ENCODE measurements at regions not wholly inside any gene's neighbourhood (a gene's known extent, or its start where the extent isn't known, plus 50 kb on each side); places are given as distances from the start of the nearest gene placed in this dataset.

DNA sequence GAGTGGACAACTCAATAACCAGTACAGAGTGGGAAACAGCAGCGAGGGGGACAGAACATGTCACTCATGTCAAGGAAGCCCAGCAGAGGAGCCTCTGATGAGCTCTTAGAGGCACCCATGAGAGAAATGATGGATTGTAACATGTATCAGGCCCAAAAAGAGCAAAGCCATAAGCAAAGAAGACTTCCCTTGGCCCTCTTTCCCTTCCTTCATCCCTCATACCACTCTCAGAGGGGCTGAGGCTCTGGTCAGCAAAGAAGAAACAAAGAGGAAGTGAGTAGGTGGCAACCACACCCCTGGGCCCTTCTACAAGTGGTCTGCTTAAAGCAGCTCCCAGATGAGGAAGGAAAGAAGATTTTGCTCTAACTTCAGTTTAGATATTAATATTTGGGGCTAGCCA, 112.8 kb downstream of the CDC42EP3 start:
- Histone ChIP-seq H3K27ac (ENCODE audit: low read length) (no peak overlapping the region), H3K36me3 (ENCODE audit: low read depth, low read length) (no peaks in the 10 kb centered on the region), H3K27me3 (ENCODE audit: low read length) (no peaks in the 10 kb centered on the region), H3K9me3 (ENCODE audit: low read length) (no peaks in the 10 kb centered on the region), H3K4me1 (ENCODE audit: insufficient read depth, low read length) (peaks cover 27% of the 10 kb centered on the region), H3K4me2 (ENCODE audit: low read length) (no peak overlapping the region), H3K79me2 (ENCODE audit: low read length) (no peaks in the 10 kb centered on the region), H3K9ac (ENCODE audit: low read length) (no peak overlapping the region), H3F3A (ENCODE audit: low read length, unreplicated experiment) (peaks cover 5% of the 10 kb centered on the region), H4K20me1 (ENCODE audit: low read length) (no peaks in the 10 kb centered on the region), H3K9me2 (replicated peaks; ENCODE audit: low read length) (no peaks in the 10 kb centered on the region), H2AFZ (ENCODE audit: low read length) (no peak overlapping the region), H3K4me3 (ENCODE audit: low read length) (no peak overlapping the region)
- no TSS peak for BruUV-seq (replicated peaks)
- ATAC-seq (no peak), DNase-seq (no peak)
- POLR2A ChIA-PET (ENCODE audit: unreplicated experiment): no interaction called here
- CTCF ChIA-PET: no interaction called here
- TF ChIP-seq, protein P1, sequence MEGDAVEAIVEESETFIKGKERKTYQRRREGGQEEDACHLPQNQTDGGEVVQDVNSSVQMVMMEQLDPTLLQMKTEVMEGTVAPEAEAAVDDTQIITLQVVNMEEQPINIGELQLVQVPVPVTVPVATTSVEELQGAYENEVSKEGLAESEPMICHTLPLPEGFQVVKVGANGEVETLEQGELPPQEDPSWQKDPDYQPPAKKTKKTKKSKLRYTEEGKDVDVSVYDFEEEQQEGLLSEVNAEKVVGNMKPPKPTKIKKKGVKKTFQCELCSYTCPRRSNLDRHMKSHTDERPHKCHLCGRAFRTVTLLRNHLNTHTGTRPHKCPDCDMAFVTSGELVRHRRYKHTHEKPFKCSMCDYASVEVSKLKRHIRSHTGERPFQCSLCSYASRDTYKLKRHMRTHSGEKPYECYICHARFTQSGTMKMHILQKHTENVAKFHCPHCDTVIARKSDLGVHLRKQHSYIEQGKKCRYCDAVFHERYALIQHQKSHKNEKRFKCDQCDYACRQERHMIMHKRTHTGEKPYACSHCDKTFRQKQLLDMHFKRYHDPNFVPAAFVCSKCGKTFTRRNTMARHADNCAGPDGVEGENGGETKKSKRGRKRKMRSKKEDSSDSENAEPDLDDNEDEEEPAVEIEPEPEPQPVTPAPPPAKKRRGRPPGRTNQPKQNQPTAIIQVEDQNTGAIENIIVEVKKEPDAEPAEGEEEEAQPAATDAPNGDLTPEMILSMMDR (conservative IDR thresholded peaks at IDR 0.05; ENCODE audit: low read depth, low read length): no peak
- no peak for TF ChIP-seq EZH2phosphoT487 (IDR thresholded peaks at IDR 0.05; ENCODE audit: borderline replicate concordance, low read length)
- TF ChIP-seq EZH2 (IDR thresholded peaks at IDR 0.05; ENCODE audit: low read length, unreplicated experiment): no peak
- intact Hi-C loops (cut with micrococcal nuclease): no loop called here

DNA sequence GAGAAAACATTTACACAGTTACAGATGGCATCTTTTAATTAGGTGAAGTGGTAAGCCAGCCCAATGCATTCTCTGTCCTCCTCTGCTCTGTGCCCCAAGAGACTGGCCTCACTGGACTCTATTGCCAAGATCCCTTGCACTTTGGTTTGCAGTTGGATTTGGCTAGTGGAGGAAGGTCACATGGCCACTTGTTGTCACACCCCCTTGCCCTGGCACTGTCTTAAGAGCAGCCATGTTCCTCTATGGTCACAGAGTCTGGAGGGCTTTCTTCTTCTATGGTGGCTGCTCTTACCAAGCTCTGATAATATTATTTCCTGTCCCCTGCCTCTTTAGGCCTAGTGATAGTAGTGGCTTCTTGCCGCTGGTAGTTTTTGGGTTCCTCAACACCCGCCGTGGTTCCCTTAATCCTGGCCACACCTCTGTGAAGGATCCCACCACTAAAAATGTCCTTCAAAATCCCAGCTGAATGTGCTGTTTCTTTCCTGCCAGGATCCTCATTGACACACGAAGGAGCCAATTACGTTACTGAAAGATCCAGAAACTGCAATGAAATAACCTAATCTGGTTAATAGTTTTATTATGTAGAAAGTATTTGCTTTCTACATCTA, 111.1 kb downstream of the CDC42EP3 start:
- no peaks in the 10 kb centered on the region for H4K20me1 ChIP-seq (ENCODE audit: low read length)
- H3K79me2 ChIP-seq (ENCODE audit: low read length): no peaks in the 10 kb centered on the region
- no peak overlapping the region for H3K9ac ChIP-seq (ENCODE audit: low read length)
- ATAC-seq (no peak), DNase-seq (no peak)
- no peak for TF ChIP-seq EZH2phosphoT487 (IDR thresholded peaks at IDR 0.05; ENCODE audit: borderline replicate concordance, low read length)
- TF ChIP-seq EZH2 (IDR thresholded peaks at IDR 0.05; ENCODE audit: low read length, unreplicated experiment): no peak
- TF ChIP-seq, protein P1 (conservative IDR thresholded peaks at IDR 0.05; ENCODE audit: low read depth, low read length): no peak
- peaks cover 5% of the 10 kb centered on the region for H3F3A ChIP-seq (ENCODE audit: low read length, unreplicated experiment)
- H3K9me2 ChIP-seq (replicated peaks; ENCODE audit: low read length): no peaks in the 10 kb centered on the region
- no TSS peak for BruUV-seq (replicated peaks)
- no peak overlapping the region for H3K4me2 ChIP-seq (ENCODE audit: low read length)
- H3K4me1 ChIP-seq (ENCODE audit: insufficient read depth, low read length): peaks cover 27% of the 10 kb centered on the region
- H3K27me3 ChIP-seq (ENCODE audit: low read length): no peaks in the 10 kb centered on the region
- CTCF ChIA-PET: no interaction called here
- no peak overlapping the region for H2AFZ ChIP-seq (ENCODE audit: low read length)
- POLR2A ChIA-PET (ENCODE audit: unreplicated experiment): no interaction called here
- intact Hi-C loops (cut with micrococcal nuclease): no loop called here
- H3K4me3 ChIP-seq (ENCODE audit: low read length): no peak overlapping the region
- H3K27ac ChIP-seq (ENCODE audit: low read length): no peak overlapping the region
- H3K36me3 ChIP-seq (ENCODE audit: low read depth, low read length): no peaks in the 10 kb centered on the region
- no peaks in the 10 kb centered on the region for H3K9me3 ChIP-seq (ENCODE audit: low read length)

DNA sequence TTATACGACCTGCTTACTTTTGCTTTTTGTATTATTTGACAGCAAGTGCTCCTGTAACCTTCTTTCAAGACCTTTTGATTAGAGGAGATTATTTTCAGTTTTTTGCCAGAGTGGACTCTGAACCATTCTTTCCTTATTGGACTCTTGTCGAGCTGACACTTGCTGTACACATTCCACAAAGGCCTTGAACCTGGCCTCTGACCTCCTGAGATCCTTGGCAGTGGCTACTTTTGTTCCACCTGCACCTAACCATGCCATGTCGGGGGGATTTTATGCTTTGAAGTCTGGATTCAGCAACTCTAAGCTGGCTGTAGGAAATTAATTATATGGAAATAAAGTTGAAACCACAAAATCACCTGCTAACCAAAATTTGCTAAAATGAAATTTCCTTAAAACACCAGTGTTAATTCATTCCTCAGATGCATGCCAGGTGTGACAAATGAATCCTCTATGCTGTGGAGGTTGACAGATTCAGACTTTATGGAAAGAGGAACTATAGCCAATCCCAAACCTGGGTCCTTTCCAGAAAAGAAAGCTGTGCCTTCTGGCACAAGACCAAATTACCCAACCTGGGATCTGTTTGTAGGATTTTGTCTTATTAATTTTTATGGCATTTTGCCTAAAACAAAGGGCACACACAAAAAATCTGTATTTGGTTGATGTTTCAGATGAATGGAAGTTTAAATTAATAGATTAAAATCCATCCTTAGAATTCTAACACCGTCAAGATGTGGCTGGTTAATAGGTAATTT, 110.4 kb downstream of the CDC42EP3 start:
- CTCF ChIA-PET: no interaction called here
- TF ChIP-seq EZH2phosphoT487 (IDR thresholded peaks at IDR 0.05; ENCODE audit: borderline replicate concordance, low read length) (no peak), EZH2 (IDR thresholded peaks at IDR 0.05; ENCODE audit: low read length, unreplicated experiment) (no peak)
- TF ChIP-seq, protein P1 (conservative IDR thresholded peaks at IDR 0.05; ENCODE audit: low read depth, low read length): no peak
- Histone ChIP-seq H3K27ac (ENCODE audit: low read length) (peak overlapping the region; percentile 96), H3K9me3 (ENCODE audit: low read length) (no peaks in the 10 kb centered on the region), H3K9ac (ENCODE audit: low read length) (no peak overlapping the region), H3K9me2 (replicated peaks; ENCODE audit: low read length) (no peaks in the 10 kb centered on the region), H2AFZ (ENCODE audit: low read length) (no peak overlapping the region), H3K4me1 (ENCODE audit: insufficient read depth, low read length) (peaks cover 27% of the 10 kb centered on the region), H3K27me3 (ENCODE audit: low read length) (no peaks in the 10 kb centered on the region), H3K36me3 (ENCODE audit: low read depth, low read length) (no peaks in the 10 kb centered on the region), H3F3A (ENCODE audit: low read length, unreplicated experiment) (peaks cover 5% of the 10 kb centered on the region), H3K79me2 (ENCODE audit: low read length) (no peaks in the 10 kb centered on the region), H4K20me1 (ENCODE audit: low read length) (no peaks in the 10 kb centered on the region), H3K4me2 (ENCODE audit: low read length) (peak overlapping the region; percentile 77), H3K4me3 (ENCODE audit: low read length) (no peak overlapping the region)
- intact Hi-C loops (cut with micrococcal nuclease): loop anchor here (1.0 kb wide), 1 partner anchor 9 kb away; no protein-coding TSS in a partner anchor
- DNase-seq (peak; percentile 38), ATAC-seq (no peak)
- no TSS peak for BruUV-seq (replicated peaks)
- POLR2A ChIA-PET (ENCODE audit: unreplicated experiment): interaction anchor here (0.7 kb wide), 1 partner anchor 59 kb away, joined by 3 read pairs; no protein-coding TSS in a partner anchor
